Gastroesophageal sphincter (tissue), 3 donors: ENCODE measurements at regions not wholly inside any gene's neighbourhood (a gene's known extent, or its start where the extent isn't known, plus 50 kb on each side); places are given as distances from the start of the nearest gene placed in this dataset.

Experiments used
- POLR2A ChIP-seq, 2 donors: fragments of 450-650 bp; IDR thresholded peaks; one replicate each; pipeline ENCODE4 v1.6.1; 2017; ENCODE audit warnings: antibody characterized with exemption in 2 of 2, mild to moderate bottlenecking in 2 of 2, moderate library complexity in 1 of 2
- TF ChIP-seq, protein P1 (sequence below), 4 experiments: fragments of 200-600 bp in 2 of 4; fragments of 450-650 bp in 2 of 4; sonication (generic) in 1 of 4; IDR thresholded peaks; one replicate each; pipeline ENCODE4 v1.5.1; 2017 to 2019; ENCODE audit warnings: antibody characterized with exemption in 4 of 4, mild to moderate bottlenecking in 2 of 4, moderate library complexity in 2 of 4

DNA sequence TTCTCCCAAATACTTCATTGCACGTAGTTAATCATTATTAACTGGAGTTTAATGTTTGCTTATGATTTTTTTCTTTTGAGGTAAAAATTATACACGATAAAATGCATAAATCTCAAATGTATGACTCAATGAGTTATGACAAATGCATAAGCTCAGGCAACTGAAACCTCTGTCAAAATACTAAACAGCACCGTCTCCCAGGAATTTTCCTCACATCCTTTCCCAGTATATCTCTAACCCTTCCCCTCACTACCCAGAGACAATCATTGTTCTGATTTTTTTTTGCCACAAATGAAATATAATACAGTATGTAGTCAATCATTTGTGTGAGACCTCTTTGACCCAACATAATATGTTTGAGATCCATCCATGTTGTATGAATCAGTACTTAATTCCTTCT lies 606.5 kb downstream of the CPS1 start:
- TF ChIP-seq, protein P1, sequence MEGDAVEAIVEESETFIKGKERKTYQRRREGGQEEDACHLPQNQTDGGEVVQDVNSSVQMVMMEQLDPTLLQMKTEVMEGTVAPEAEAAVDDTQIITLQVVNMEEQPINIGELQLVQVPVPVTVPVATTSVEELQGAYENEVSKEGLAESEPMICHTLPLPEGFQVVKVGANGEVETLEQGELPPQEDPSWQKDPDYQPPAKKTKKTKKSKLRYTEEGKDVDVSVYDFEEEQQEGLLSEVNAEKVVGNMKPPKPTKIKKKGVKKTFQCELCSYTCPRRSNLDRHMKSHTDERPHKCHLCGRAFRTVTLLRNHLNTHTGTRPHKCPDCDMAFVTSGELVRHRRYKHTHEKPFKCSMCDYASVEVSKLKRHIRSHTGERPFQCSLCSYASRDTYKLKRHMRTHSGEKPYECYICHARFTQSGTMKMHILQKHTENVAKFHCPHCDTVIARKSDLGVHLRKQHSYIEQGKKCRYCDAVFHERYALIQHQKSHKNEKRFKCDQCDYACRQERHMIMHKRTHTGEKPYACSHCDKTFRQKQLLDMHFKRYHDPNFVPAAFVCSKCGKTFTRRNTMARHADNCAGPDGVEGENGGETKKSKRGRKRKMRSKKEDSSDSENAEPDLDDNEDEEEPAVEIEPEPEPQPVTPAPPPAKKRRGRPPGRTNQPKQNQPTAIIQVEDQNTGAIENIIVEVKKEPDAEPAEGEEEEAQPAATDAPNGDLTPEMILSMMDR (IDR thresholded peaks at IDR 0.05), result no peak
- TF ChIP-seq POLR2A (IDR thresholded peaks at IDR 0.05), result no peak
